ENCODE measurements at regions not wholly inside any gene's neighbourhood (a gene's known extent, or its start where the extent isn't known, plus 50 kb on each side); places are given as distances from the start of the nearest gene placed in this dataset.

- no peak for TF ChIP-seq CTCF (conservative IDR thresholded peaks at IDR 0.05)
- no peak for TF ChIP-seq EZH2 (IDR thresholded peaks at IDR 0.05; ENCODE audit: low read depth)
Observed at GRCh38 chr1:55352811-55353180, 137.6 kb upstream of the USP24 start.
